ENCODE measurements at regions not wholly inside any gene's neighbourhood (a gene's known extent, or its start where the extent isn't known, plus 50 kb on each side); places are given as distances from the start of the nearest gene placed in this dataset.

- TF ChIP-seq CTCF (IDR thresholded peaks at IDR 0.05) (no peak), POLR2A (IDR thresholded peaks at IDR 0.05) (no peak)
These were observed 54.2 kb downstream of the IRAG1 start for GRCh38 chr11:10639350-10639749.
